ENCODE measurements at regions not wholly inside any gene's neighbourhood (a gene's known extent, or its start where the extent isn't known, plus 50 kb on each side); places are given as distances from the start of the nearest gene placed in this dataset. TPM values are rescaled to one million over a fixed set of nuclear protein-coding genes. Genes with fewer than 3 reads are reported as not detected.

Small RNAs in the stretch of these regions (small RNA-seq; reads per million reads assigned to genes)
- gene AC104435.1 (0.07 reads per million), gene AC105265.1 (not detected), gene RNA5SP136 (not detected), gene RNU1-62P (0.11 reads per million), gene UBE2Q2P9 (not detected)

Data from HT1080 (cell line).